VCaP (cell line): ENCODE measurements at regions not wholly inside any gene's neighbourhood (a gene's known extent, or its start where the extent isn't known, plus 50 kb on each side); places are given as distances from the start of the nearest gene placed in this dataset.

Experiments used
- H3K27ac ChIP-seq: fragments of 450-650 bp; 2 replicates; pipeline ENCODE4 v1.5.1; 2017
- CTCF ChIP-seq: fragments of 450-650 bp; conservative IDR thresholded peaks from 2 replicates; pipeline ENCODE4 v1.5.1; 2017; ENCODE audit warnings: mild to moderate bottlenecking, moderate library complexity

GRCh38 chr5:77144837-77145139 lies 57.7 kb upstream of the ZBED3 start:
- no peak overlapping the region for H3K27ac ChIP-seq
- TF ChIP-seq CTCF: peak; percentile 54

GRCh38 chr5:77143998-77144836 lies 57.1 kb upstream of the ZBED3 start:
- no peak overlapping the region for H3K27ac ChIP-seq
- TF ChIP-seq CTCF: peak; percentile 98

GRCh38 chr5:77140350-77140749 lies 53.3 kb upstream of the ZBED3 start:
- no peak overlapping the region for H3K27ac ChIP-seq
- no peak for TF ChIP-seq CTCF

GRCh38 chr5:77139001-77139400 lies 51.9 kb upstream of the ZBED3 start:
- TF ChIP-seq CTCF: no peak
- 0 out of 2 replicates have a peak overlapping the region, but pooled peaks have one; percentile 7 for H3K27ac ChIP-seq
